GM13977 (cell line): ENCODE measurements at regions not wholly inside any gene's neighbourhood (a gene's known extent, or its start where the extent isn't known, plus 50 kb on each side); places are given as distances from the start of the nearest gene placed in this dataset.
A peak's percentile ranks its signal among the peaks of the same experiment; 100 is the strongest.

Experiments used
- DNase-seq: peaks from one replicate; pipeline ENCODE4 v3.0.0; 2012; ENCODE audit warnings: low spot score
- in situ Hi-C: fragments of 300-500 bp; cut with MboI; formaldehyde crosslinking; loops from one replicate; pipeline ENCODE4 v1.12.0; 2022; ENCODE audit warnings: low sequenced_read_pairs, low pct_unique_long_range_greater_than_20kb, mixed read lengths, inconsistent platforms; ENCODE audit not compliant: unreplicated experiment
- TF ChIP-seq, protein P1 (sequence below): IDR thresholded peaks from 2 replicates; pipeline ENCODE4 v1.5.1; 2012; ENCODE audit warnings: mild to moderate bottlenecking, control low read depth; ENCODE audit not compliant: insufficient read depth; ENCODE audit errors: extremely low read depth, missing control alignments

DNA sequence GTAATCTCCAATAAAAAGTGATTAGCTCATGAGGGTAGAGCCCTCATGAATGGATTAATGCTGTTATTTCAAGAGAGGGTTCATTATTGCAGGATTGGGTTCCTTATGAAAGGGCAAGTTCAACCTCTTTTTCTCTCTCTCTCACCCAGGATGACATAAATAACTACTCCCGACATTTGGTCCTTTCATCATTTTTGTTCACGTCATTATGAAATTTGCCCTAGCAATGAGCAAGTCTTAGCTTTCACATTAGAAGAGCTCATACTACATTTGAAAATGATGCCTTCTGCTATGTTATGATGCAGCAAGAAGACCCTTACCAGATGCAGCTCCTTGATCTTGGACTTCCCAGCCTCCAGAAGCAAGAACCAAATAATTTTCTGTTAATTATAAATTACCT is 152.5 kb downstream of the ICOS start:
- DNase-seq: no peak
- TF ChIP-seq, protein P1, sequence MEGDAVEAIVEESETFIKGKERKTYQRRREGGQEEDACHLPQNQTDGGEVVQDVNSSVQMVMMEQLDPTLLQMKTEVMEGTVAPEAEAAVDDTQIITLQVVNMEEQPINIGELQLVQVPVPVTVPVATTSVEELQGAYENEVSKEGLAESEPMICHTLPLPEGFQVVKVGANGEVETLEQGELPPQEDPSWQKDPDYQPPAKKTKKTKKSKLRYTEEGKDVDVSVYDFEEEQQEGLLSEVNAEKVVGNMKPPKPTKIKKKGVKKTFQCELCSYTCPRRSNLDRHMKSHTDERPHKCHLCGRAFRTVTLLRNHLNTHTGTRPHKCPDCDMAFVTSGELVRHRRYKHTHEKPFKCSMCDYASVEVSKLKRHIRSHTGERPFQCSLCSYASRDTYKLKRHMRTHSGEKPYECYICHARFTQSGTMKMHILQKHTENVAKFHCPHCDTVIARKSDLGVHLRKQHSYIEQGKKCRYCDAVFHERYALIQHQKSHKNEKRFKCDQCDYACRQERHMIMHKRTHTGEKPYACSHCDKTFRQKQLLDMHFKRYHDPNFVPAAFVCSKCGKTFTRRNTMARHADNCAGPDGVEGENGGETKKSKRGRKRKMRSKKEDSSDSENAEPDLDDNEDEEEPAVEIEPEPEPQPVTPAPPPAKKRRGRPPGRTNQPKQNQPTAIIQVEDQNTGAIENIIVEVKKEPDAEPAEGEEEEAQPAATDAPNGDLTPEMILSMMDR: no peak
- in situ Hi-C loops: no loop called here

DNA sequence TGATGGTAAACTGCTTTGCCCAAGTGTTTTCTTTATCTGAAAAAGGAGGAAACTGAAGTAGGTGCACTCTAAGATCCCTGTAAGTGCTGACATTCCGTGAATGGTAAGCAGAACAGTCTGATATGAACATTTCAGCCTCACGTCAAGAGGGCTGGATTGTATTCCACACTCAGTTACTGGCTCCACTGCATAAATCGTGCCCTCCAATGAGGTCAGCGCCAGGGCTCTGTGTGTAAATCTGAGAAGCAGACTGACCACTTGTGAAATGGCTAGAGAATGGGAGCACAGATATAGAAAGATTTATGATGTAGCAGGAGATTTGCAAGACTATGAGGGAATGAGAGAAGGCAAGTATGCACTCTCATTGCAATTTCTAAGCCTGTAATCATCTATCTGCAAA is 153.0 kb downstream of the ICOS start:
- TF ChIP-seq, protein P1: no peak
- in situ Hi-C loops: no loop called here

DNA sequence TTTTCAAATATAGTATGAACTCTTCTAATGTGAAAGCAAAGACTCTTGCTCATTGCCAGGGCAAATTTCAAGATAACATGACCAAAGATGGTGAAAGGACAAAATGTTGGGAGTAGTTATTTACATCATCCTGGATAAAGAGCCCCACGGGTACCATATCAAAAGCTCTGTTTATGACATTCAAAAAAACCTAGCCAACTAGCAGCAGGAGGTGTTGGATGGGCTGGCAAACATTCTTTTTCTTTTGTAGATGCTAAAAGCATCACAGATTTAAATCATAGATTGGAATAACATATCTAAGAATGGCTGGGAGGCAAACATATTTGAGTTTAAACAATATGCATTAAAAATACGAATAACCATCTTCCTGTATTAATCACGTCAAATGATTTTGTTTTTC is 153.5 kb downstream of the ICOS start:
- in situ Hi-C loops: no loop called here
- TF ChIP-seq, protein P1: no peak
- no peak for DNase-seq

More for the DNA sequence above, 153.0 kb downstream of the ICOS start:
- DNase-seq: no peak

DNA sequence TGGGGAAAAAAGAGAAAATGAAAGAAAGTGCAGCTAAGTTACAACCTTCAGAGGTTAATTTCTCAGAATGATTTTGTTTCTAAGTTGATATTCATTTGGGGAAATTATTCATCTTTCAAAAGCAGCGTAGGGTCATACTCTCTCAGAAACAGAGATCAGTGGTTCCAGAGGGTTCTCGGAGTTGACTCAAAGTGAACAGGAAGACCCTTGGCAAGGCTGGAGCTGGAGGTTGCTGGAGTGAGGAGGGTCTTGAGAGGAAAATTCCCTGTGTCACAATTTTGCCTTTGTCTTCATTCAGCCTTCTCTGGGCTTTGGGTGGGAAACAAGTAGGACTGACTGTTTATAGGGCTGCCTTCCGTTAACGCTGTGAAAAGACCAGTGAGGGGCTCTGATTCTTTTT is 168.2 kb downstream of the ICOS start:
- in situ Hi-C loops: no loop called here
- no peak for DNase-seq
- TF ChIP-seq, protein P1: no peak

DNA sequence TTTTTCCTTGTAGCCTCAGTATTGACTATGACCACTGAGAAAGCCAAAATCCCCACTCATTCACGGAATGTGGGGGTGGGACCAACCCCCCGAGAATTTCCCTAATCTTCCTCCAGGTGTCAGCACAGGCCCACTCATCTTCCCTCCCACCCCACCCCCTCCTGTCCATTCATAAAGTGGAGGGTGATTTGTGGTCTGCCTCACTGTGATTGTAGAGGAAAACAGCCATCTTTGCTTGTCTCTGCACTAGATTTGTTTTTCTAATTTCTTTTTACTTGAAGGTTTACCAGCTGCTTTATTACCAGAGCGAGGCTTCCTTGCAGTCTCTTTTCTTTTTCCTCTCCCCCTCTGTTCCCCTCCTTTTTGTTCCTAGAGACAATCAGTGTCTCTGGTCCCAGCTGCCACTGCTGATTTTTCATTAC is 171.8 kb downstream of the ICOS start:
- in situ Hi-C loops: no loop called here
- peak; percentile 47 for DNase-seq
- TF ChIP-seq, protein P1: peak; percentile 47

DNA sequence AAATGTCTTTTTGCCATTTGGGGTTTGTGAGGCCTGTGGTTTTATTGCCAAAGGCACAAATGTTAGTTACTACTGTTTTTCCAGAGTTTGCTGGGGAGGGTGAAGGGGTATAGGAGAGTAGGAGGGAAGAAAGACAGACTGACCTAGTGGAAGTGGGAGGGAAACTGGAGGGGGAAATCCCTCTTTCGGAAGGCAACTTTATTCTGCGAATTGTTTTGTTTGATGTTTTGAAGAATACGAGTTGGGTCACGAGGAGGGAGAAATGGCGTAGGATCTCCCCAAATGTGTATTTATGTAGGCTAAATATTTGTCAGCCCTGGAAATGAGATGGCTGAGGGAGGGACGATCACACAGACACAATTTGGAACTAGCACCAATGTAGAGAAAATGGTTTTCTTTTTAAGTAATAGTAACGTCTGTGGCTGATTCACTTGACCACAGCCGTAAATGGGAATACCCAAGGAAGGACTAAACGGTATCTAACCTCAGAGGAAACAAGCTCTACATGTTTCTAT is 172.3 kb downstream of the ICOS start:
- TF ChIP-seq, protein P1: no peak
- peak; percentile 11 for DNase-seq
- in situ Hi-C loops: no loop called here

DNA sequence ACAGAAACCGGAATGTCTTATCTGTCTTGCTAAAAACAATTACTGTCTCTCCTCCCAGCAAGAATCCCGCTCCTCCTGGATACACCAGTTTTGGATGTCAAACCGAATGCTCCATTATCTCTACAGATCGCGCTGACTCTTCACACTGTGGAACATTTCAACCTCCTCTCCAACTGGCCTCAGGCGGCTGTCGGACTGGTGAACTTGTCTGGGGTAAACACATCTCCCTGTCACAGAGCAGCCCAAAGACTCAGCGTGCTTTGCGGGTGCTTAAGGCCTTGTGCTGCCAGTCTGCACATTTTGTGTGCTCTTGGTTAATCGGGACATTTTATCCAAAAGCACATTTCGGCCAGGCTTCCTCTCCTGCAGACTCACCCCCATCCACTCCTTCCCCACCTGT is 173.1 kb downstream of the ICOS start:
- TF ChIP-seq, protein P1: no peak
- DNase-seq: no peak
- in situ Hi-C loops: no loop called here
